ENCODE measurements at regions not wholly inside any gene's neighbourhood (a gene's known extent, or its start where the extent isn't known, plus 50 kb on each side); places are given as distances from the start of the nearest gene placed in this dataset.

- TF ChIP-seq CTCF (IDR thresholded peaks at IDR 0.05) (no peak), EZH2 (IDR thresholded peaks at IDR 0.05; ENCODE audit: borderline replicate concordance, insufficient read depth, low read depth, low read length, poor library complexity, severe bottlenecking) (no peak)
Measured at GRCh38 chr2:139123795-139124194, 343.6 kb upstream of the NXPH2 start.

All from B cell (primary cell).